ENCODE measurements at regions not wholly inside any gene's neighbourhood (a gene's known extent, or its start where the extent isn't known, plus 50 kb on each side); places are given as distances from the start of the nearest gene placed in this dataset.

- Histone ChIP-seq H4K20me1 (ENCODE audit: insufficient read depth, low read length) (no peaks in the 10 kb centered on the region), H3K27ac (ENCODE audit: low read depth, low read length) (no peak overlapping the region), H3K79me2 (ENCODE audit: insufficient read depth, low read length) (no peaks in the 10 kb centered on the region), H2AFZ (ENCODE audit: low read length) (no peak overlapping the region), H3K4me1 (ENCODE audit: insufficient read depth, low read length) (peaks cover 4% of the 10 kb centered on the region), H3K27me3 (ENCODE audit: insufficient read depth, low read length) (no peaks in the 10 kb centered on the region), H3K9me3 (ENCODE audit: low read depth, low read length) (no peaks in the 10 kb centered on the region), H3K4me3 (ENCODE audit: insufficient read depth, low read length) (no peak overlapping the region), H3K4me2 (ENCODE audit: insufficient read depth, low read length) (no peak overlapping the region), H3K36me3 (ENCODE audit: insufficient read depth, low read length) (no peaks in the 10 kb centered on the region)
- DNase-seq (ENCODE audit: insufficient read length, low spot score, missing footprints): no peak
- TF ChIP-seq, protein P1, sequence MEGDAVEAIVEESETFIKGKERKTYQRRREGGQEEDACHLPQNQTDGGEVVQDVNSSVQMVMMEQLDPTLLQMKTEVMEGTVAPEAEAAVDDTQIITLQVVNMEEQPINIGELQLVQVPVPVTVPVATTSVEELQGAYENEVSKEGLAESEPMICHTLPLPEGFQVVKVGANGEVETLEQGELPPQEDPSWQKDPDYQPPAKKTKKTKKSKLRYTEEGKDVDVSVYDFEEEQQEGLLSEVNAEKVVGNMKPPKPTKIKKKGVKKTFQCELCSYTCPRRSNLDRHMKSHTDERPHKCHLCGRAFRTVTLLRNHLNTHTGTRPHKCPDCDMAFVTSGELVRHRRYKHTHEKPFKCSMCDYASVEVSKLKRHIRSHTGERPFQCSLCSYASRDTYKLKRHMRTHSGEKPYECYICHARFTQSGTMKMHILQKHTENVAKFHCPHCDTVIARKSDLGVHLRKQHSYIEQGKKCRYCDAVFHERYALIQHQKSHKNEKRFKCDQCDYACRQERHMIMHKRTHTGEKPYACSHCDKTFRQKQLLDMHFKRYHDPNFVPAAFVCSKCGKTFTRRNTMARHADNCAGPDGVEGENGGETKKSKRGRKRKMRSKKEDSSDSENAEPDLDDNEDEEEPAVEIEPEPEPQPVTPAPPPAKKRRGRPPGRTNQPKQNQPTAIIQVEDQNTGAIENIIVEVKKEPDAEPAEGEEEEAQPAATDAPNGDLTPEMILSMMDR (IDR thresholded peaks at IDR 0.05; ENCODE audit: extremely low read depth, low read depth, low read length): no peak
These were observed 145.8 kb downstream of the SLC38A6 start for GRCh38 chr14:61126603-61127498.

DNA sequence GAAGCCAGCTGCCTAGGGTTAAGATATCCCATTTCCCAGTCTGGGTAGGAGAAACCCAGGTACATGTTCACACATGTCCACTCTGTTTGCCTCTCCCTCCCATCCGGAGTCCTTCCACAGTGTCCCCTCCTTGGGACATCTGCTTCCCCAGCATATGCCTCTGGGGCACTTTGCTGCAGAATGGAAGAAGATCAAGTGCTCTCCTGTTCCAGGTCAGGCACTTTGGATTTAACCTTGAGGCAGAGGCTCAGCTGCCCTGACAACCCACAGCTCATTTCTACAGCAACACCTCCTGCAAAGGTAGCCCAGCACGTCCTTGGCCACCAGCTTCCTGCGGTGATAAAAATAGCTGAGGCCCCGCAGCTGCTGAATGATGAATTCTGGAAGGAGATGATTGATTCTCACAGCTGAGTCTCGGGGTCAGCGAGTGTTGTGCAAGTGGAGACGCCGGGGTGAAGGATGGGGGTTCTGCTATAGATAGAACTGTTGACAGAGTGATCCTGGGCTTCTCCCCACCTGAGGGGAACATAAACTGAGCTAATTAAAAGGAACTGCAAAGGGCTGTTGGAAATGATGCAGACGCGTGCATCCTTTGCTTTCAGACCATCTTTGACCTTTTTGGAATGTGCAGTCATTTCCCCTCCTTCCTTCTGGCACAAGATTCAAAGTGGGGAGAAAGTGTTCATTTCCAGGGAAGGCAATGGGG lies 145.0 kb downstream of the SLC38A6 start:
- H3K79me2 ChIP-seq (ENCODE audit: insufficient read depth, low read length): no peaks in the 10 kb centered on the region
- H3K27ac ChIP-seq (ENCODE audit: low read depth, low read length): no peak overlapping the region
- no peaks in the 10 kb centered on the region for H3K27me3 ChIP-seq (ENCODE audit: insufficient read depth, low read length)
- no peaks in the 10 kb centered on the region for H3K36me3 ChIP-seq (ENCODE audit: insufficient read depth, low read length)
- H3K9me3 ChIP-seq (ENCODE audit: low read depth, low read length): no peaks in the 10 kb centered on the region
- peaks cover 4% of the 10 kb centered on the region for H3K4me1 ChIP-seq (ENCODE audit: insufficient read depth, low read length)
- H3K4me2 ChIP-seq (ENCODE audit: insufficient read depth, low read length): no peak overlapping the region
- DNase-seq (ENCODE audit: insufficient read length, low spot score, missing footprints): no peak
- no peaks in the 10 kb centered on the region for H4K20me1 ChIP-seq (ENCODE audit: insufficient read depth, low read length)
- TF ChIP-seq, protein P1 (IDR thresholded peaks at IDR 0.05; ENCODE audit: extremely low read depth, low read depth, low read length): no peak
- no peak overlapping the region for H2AFZ ChIP-seq (ENCODE audit: low read length)
- H3K4me3 ChIP-seq (ENCODE audit: insufficient read depth, low read length): no peak overlapping the region

GRCh38 chr14:61125041-61125866 lies 144.2 kb downstream of the SLC38A6 start:
- no peak for DNase-seq (ENCODE audit: insufficient read length, low spot score, missing footprints)
- peak overlapping the region; percentile 43 for H3K4me2 ChIP-seq (ENCODE audit: insufficient read depth, low read length)

More at GRCh38 chr14:61125041-61125866, 144.2 kb downstream of the SLC38A6 start:
- Histone ChIP-seq H2AFZ (ENCODE audit: low read length) (peak overlapping the region; percentile 68), H3K79me2 (ENCODE audit: insufficient read depth, low read length) (no peaks in the 10 kb centered on the region), H3K9me3 (ENCODE audit: low read depth, low read length) (no peaks in the 10 kb centered on the region), H3K36me3 (ENCODE audit: insufficient read depth, low read length) (no peaks in the 10 kb centered on the region), H3K27me3 (ENCODE audit: insufficient read depth, low read length) (no peaks in the 10 kb centered on the region), H3K27ac (ENCODE audit: low read depth, low read length) (no peak overlapping the region), H3K4me1 (ENCODE audit: insufficient read depth, low read length) (peaks cover 4% of the 10 kb centered on the region), H4K20me1 (ENCODE audit: insufficient read depth, low read length) (no peaks in the 10 kb centered on the region), H3K4me3 (ENCODE audit: insufficient read depth, low read length) (no peak overlapping the region)
- TF ChIP-seq, protein P1 (IDR thresholded peaks at IDR 0.05; ENCODE audit: extremely low read depth, low read depth, low read length): no peak
